ENCODE measurements at regions not wholly inside any gene's neighbourhood (a gene's known extent, or its start where the extent isn't known, plus 50 kb on each side); places are given as distances from the start of the nearest gene placed in this dataset.

DNA sequence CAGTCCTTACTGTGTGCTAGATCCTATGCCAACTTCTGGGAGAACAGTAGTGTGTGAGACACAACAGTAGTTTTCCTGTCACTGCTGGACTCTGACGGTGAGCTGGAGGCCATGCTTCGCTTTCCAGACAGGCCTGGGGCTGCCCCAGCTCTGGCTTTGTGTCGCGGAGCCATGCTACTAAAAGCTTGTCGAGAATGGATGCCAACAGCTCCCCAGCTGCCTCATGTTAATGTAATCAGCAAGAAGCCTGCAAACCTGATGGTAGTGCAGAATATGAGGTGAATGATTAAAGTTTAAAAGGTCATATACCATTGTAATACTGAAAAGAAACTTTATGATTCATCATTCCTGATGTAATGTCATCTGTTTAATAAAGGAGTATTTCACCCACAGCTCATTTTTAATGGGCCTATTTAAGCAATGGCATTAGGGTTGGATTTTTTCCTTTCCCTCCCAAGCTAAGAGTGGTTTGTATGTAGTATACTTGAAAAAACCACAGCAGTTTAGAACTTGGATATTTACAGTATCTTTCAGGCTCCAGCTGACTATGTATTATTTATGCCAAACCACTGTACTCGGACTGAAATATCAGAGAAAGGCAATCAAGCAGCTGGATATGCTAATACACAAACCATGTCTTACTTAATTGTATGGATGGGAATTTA is 343.0 kb downstream of the NUF2 start:
- TF ChIP-seq, protein P1, sequence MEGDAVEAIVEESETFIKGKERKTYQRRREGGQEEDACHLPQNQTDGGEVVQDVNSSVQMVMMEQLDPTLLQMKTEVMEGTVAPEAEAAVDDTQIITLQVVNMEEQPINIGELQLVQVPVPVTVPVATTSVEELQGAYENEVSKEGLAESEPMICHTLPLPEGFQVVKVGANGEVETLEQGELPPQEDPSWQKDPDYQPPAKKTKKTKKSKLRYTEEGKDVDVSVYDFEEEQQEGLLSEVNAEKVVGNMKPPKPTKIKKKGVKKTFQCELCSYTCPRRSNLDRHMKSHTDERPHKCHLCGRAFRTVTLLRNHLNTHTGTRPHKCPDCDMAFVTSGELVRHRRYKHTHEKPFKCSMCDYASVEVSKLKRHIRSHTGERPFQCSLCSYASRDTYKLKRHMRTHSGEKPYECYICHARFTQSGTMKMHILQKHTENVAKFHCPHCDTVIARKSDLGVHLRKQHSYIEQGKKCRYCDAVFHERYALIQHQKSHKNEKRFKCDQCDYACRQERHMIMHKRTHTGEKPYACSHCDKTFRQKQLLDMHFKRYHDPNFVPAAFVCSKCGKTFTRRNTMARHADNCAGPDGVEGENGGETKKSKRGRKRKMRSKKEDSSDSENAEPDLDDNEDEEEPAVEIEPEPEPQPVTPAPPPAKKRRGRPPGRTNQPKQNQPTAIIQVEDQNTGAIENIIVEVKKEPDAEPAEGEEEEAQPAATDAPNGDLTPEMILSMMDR (conservative IDR thresholded peaks at IDR 0.05; ENCODE audit: low read depth, low read length), result no peak
- TF ChIP-seq EZH2 (IDR thresholded peaks at IDR 0.05; ENCODE audit: borderline replicate concordance, low read depth, low read length, poor library complexity, severe bottlenecking), result no peak
